ENCODE measurements at regions not wholly inside any gene's neighbourhood (a gene's known extent, or its start where the extent isn't known, plus 50 kb on each side); places are given as distances from the start of the nearest gene placed in this dataset.

DNA sequence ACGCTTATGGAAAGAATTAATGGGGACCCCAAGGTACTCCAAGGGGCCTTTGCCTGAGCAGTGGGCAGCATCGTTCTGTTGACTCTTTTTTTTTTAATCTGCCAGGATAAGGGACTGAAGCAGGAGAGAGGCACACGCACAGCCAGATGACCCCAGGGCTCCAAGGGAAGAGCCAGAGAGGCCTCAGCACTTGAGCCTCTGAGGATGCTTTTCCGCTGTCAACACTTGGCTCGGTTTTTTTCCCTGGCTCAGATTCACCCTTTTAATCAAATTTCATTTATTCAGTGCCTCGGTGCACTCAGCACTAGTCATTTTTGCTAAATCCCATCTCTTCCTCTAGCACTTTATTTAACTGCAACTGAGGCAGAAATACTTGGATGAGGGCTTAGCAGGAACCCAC is 226.3 kb downstream of the FGF9 start:
- H3K27ac ChIP-seq (ENCODE audit: low read depth, low read length): no peak overlapping the region
- H3K9ac ChIP-seq (ENCODE audit: low read depth, low read length): no peak overlapping the region
- no peaks in the 10 kb centered on the region for H3K27me3 ChIP-seq (ENCODE audit: insufficient read depth, low read length)
- no peaks in the 10 kb centered on the region for H3K36me3 ChIP-seq (ENCODE audit: insufficient read depth, low read length)
- no peaks in the 10 kb centered on the region for H3K9me3 ChIP-seq (ENCODE audit: insufficient read depth, low read depth, low read length)
- H3K4me3 ChIP-seq (ENCODE audit: low read length): no peak overlapping the region
- no peaks in the 10 kb centered on the region for H3K4me1 ChIP-seq (ENCODE audit: insufficient read depth, low read length)
- WGBS: 95% methylated on average over 6 of the region's 6 CpGs

DNA sequence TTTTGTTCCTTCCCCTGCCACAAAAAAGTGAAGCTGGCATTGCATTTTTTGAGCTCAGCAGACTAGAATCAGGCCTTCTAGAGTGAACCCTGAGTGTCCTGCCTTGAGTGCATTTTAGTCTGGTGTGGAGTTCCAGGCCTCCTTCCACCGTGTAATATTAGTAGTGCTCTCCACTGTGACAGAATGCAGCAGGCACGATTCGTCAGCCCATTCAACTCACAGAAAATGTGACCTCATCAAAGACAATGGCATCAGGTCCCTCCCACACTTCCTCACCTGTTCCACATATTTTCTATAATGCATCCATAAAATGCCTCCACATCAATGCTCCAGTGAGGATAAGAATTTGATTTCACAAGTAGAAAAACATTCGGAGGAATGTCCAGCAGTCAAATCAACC is 227.6 kb downstream of the FGF9 start:
- Histone ChIP-seq H3K27me3 (ENCODE audit: insufficient read depth, low read length) (no peaks in the 10 kb centered on the region), H3K9ac (ENCODE audit: low read depth, low read length) (no peak overlapping the region), H3K36me3 (ENCODE audit: insufficient read depth, low read length) (no peaks in the 10 kb centered on the region), H3K4me3 (ENCODE audit: low read length) (no peak overlapping the region), H3K27ac (ENCODE audit: low read depth, low read length) (no peak overlapping the region), H3K4me1 (ENCODE audit: insufficient read depth, low read length) (no peaks in the 10 kb centered on the region), H3K9me3 (ENCODE audit: insufficient read depth, low read depth, low read length) (no peaks in the 10 kb centered on the region)
- WGBS: 87% methylated on average over 3 of the region's 4 CpGs

GRCh38 chr13:21898945-21899344 is 228.1 kb downstream of the FGF9 start:
- Histone ChIP-seq H3K4me1 (ENCODE audit: insufficient read depth, low read length) (no peaks in the 10 kb centered on the region), H3K4me3 (ENCODE audit: low read length) (no peak overlapping the region), H3K27me3 (ENCODE audit: insufficient read depth, low read length) (no peaks in the 10 kb centered on the region), H3K9ac (ENCODE audit: low read depth, low read length) (no peak overlapping the region), H3K27ac (ENCODE audit: low read depth, low read length) (no peak overlapping the region), H3K36me3 (ENCODE audit: insufficient read depth, low read length) (no peaks in the 10 kb centered on the region), H3K9me3 (ENCODE audit: insufficient read depth, low read depth, low read length) (no peaks in the 10 kb centered on the region)
- 86% methylated on average over 7 of the region's 7 CpGs for WGBS

- Histone ChIP-seq H3K27ac (ENCODE audit: low read depth, low read length) (no peak overlapping the region), H3K4me1 (ENCODE audit: insufficient read depth, low read length) (no peaks in the 10 kb centered on the region), H3K9me3 (ENCODE audit: insufficient read depth, low read depth, low read length) (no peaks in the 10 kb centered on the region), H3K4me3 (ENCODE audit: low read length) (no peak overlapping the region), H3K27me3 (ENCODE audit: insufficient read depth, low read length) (no peaks in the 10 kb centered on the region), H3K36me3 (ENCODE audit: insufficient read depth, low read length) (no peaks in the 10 kb centered on the region), H3K9ac (ENCODE audit: low read depth, low read length) (no peak overlapping the region)
- 100% methylated on average over 2 of the region's 2 CpGs for WGBS
Observed at GRCh38 chr13:21901336-21901735, 230.5 kb downstream of the FGF9 start.

DNA sequence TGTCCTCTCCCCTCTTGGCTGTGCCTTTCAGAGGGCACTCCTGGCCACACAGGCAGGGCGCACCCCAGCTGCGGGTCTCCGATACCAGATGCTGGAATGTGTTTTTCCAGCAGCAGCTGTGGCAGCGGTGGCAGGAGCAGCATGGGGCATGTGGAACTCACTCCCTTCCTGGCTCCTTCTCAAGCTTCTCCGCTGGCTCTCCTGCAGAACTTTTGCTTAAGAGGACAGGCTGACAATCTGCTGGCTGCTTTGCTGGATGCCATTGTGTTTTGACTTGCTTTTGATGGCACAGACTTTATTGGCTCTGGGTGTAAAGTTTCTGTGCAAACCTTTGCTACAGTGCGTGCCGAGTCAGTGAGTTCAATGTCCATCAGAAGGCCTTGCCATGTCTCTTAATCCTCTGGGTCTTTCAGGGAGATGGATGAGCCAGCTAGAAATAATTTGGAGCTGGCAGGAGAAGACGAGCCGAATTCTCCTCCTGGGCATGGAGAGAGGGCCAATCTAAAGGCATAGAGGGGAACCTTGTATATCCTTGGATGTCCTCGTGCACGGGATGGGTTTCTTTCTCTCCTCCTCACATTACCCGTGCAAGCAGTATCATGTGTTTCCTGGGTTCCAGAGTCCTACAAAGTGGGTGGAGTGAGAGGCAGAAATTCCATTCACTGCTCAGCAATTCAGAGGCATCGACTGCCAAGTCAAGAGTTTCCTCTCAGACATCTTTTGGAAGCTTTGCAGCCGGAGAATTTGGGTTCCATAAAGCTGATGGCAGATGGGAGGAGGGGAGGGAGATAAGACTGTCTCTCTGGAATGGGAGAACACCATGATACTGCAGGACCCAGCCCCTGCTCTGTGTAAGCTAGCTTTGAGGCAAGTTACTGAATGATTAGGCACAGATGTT is 231.2 kb downstream of the FGF9 start:
- 96% methylated on average over 12 of the region's 14 CpGs for WGBS
- Histone ChIP-seq H3K9ac (ENCODE audit: low read depth, low read length) (no peak overlapping the region), H3K36me3 (ENCODE audit: insufficient read depth, low read length) (no peaks in the 10 kb centered on the region), H3K4me3 (ENCODE audit: low read length) (no peak overlapping the region), H3K9me3 (ENCODE audit: insufficient read depth, low read depth, low read length) (no peaks in the 10 kb centered on the region), H3K27ac (ENCODE audit: low read depth, low read length) (no peak overlapping the region), H3K27me3 (ENCODE audit: insufficient read depth, low read length) (no peaks in the 10 kb centered on the region), H3K4me1 (ENCODE audit: insufficient read depth, low read length) (no peaks in the 10 kb centered on the region)

DNA sequence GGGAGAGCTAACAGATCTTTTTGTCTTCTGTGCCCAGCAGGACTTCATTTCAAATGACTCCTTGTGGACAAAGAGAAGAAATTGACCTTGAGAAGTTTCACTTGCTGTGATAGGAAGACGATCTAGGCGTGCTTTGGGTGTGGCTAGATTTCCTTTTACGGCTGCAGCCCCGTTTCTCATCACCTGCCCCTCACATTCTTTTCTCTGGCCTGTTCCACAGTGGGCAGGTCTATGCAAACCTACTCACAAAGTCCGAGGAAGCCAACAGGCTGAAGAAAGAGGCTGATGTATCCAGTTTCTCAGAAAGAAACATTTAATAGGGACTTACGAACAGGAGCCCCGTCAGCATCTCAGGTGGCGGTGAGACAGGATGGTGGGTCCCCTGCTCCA is 231.8 kb downstream of the FGF9 start:
- H3K4me1 ChIP-seq (ENCODE audit: insufficient read depth, low read length): no peaks in the 10 kb centered on the region
- H3K9me3 ChIP-seq (ENCODE audit: insufficient read depth, low read depth, low read length): no peaks in the 10 kb centered on the region
- H3K27me3 ChIP-seq (ENCODE audit: insufficient read depth, low read length): no peaks in the 10 kb centered on the region
- H3K4me3 ChIP-seq (ENCODE audit: low read length): no peak overlapping the region
- 92% methylated on average over 8 of the region's 8 CpGs for WGBS
- H3K36me3 ChIP-seq (ENCODE audit: insufficient read depth, low read length): no peaks in the 10 kb centered on the region
- no peak overlapping the region for H3K27ac ChIP-seq (ENCODE audit: low read depth, low read length)
- H3K9ac ChIP-seq (ENCODE audit: low read depth, low read length): no peak overlapping the region

DNA sequence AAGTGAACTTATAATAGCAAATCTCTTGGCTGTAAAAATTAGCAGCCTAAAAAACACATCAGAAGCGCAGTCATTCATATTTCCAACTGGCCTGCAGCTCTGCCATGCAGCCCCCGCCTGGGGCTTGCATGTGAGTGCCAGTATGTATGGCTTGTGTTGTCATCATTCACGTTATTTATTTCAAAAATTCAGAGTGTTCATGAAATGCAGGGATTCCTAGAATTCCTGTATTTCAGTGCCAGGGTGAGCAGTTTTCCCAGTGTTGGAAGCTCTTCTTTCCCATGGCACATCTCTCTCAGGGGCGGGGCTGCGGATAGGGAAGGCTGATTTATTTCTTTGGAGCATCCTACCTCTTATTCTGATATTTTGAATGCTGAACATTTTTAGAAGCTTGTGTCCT is 234.6 kb downstream of the FGF9 start:
- 86% methylated on average over 3 of the region's 5 CpGs for WGBS
- no peaks in the 10 kb centered on the region for H3K27me3 ChIP-seq (ENCODE audit: insufficient read depth, low read length)
- H3K4me3 ChIP-seq (ENCODE audit: low read length): no peak overlapping the region

GRCh38 chr13:21909331-21909730 is 238.5 kb downstream of the FGF9 start:
- Histone ChIP-seq H3K27me3 (ENCODE audit: insufficient read depth, low read length) (no peaks in the 10 kb centered on the region), H3K9ac (ENCODE audit: low read depth, low read length) (no peak overlapping the region), H3K27ac (ENCODE audit: low read depth, low read length) (no peak overlapping the region), H3K36me3 (ENCODE audit: insufficient read depth, low read length) (no peaks in the 10 kb centered on the region), H3K4me3 (ENCODE audit: low read length) (no peak overlapping the region), H3K9me3 (ENCODE audit: insufficient read depth, low read depth, low read length) (no peaks in the 10 kb centered on the region), H3K4me1 (ENCODE audit: insufficient read depth, low read length) (peaks cover 12% of the 10 kb centered on the region)
- 76% methylated on average over 7 of the region's 7 CpGs for WGBS

More for the DNA sequence above, 234.6 kb downstream of the FGF9 start:
- Histone ChIP-seq H3K9ac (ENCODE audit: low read depth, low read length) (no peak overlapping the region), H3K9me3 (ENCODE audit: insufficient read depth, low read depth, low read length) (no peaks in the 10 kb centered on the region), H3K27ac (ENCODE audit: low read depth, low read length) (no peak overlapping the region), H3K36me3 (ENCODE audit: insufficient read depth, low read length) (no peaks in the 10 kb centered on the region), H3K4me1 (ENCODE audit: insufficient read depth, low read length) (no peaks in the 10 kb centered on the region)

- no peak overlapping the region for H3K4me3 ChIP-seq (ENCODE audit: low read length)
- WGBS: 93% methylated on average over 6 of the region's 6 CpGs
- H3K27ac ChIP-seq (ENCODE audit: low read depth, low read length): no peak overlapping the region
- no peaks in the 10 kb centered on the region for H3K36me3 ChIP-seq (ENCODE audit: insufficient read depth, low read length)
- no peaks in the 10 kb centered on the region for H3K9me3 ChIP-seq (ENCODE audit: insufficient read depth, low read depth, low read length)
- H3K27me3 ChIP-seq (ENCODE audit: insufficient read depth, low read length): no peaks in the 10 kb centered on the region
- peaks cover 12% of the 10 kb centered on the region for H3K4me1 ChIP-seq (ENCODE audit: insufficient read depth, low read length)
- no peak overlapping the region for H3K9ac ChIP-seq (ENCODE audit: low read depth, low read length)
Observed at GRCh38 chr13:21910546-21910945, 239.7 kb downstream of the FGF9 start.

- no peaks in the 10 kb centered on the region for H3K27me3 ChIP-seq (ENCODE audit: insufficient read depth, low read length)
- H3K9me3 ChIP-seq (ENCODE audit: insufficient read depth, low read depth, low read length): no peaks in the 10 kb centered on the region
- H3K36me3 ChIP-seq (ENCODE audit: insufficient read depth, low read length): no peaks in the 10 kb centered on the region
- no peak overlapping the region for H3K9ac ChIP-seq (ENCODE audit: low read depth, low read length)
- 65% methylated on average over 4 of the region's 6 CpGs for WGBS
- H3K4me3 ChIP-seq (ENCODE audit: low read length): no peak overlapping the region
- peaks cover 12% of the 10 kb centered on the region for H3K4me1 ChIP-seq (ENCODE audit: insufficient read depth, low read length)
- no peak overlapping the region for H3K27ac ChIP-seq (ENCODE audit: low read depth, low read length)
Observed at GRCh38 chr13:21911646-21912298, 240.9 kb downstream of the FGF9 start.

DNA sequence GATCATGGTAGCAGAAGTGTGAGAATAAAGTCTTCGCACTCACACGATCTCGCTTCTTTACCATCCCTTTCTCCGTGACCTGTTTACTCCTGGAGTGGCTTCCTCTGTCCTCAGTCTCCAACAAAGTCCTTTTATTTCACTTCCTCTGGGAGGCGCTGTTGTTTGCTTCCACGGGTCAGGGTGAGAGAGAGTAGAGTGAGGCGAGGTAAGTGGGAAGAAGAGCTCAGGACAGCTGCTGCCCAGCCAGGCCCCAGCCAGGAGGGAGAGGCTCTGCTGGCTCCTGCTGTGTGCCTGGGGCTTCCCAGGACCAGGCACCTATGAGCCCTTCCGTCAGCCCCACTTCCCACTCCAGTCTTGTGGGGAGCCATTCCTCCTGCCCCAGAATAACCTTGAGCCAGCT is 242.1 kb downstream of the FGF9 start:
- no peaks in the 10 kb centered on the region for H3K36me3 ChIP-seq (ENCODE audit: insufficient read depth, low read length)
- H3K27ac ChIP-seq (ENCODE audit: low read depth, low read length): no peak overlapping the region
- WGBS: 76% methylated on average over 8 of the region's 8 CpGs
- no peaks in the 10 kb centered on the region for H3K27me3 ChIP-seq (ENCODE audit: insufficient read depth, low read length)
- no peak overlapping the region for H3K4me3 ChIP-seq (ENCODE audit: low read length)
- no peaks in the 10 kb centered on the region for H3K9me3 ChIP-seq (ENCODE audit: insufficient read depth, low read depth, low read length)
- no peak overlapping the region for H3K9ac ChIP-seq (ENCODE audit: low read depth, low read length)
- H3K4me1 ChIP-seq (ENCODE audit: insufficient read depth, low read length): peaks cover 12% of the 10 kb centered on the region
